ENCODE measurements at regions not wholly inside any gene's neighbourhood (a gene's known extent, or its start where the extent isn't known, plus 50 kb on each side); places are given as distances from the start of the nearest gene placed in this dataset.

DNA sequence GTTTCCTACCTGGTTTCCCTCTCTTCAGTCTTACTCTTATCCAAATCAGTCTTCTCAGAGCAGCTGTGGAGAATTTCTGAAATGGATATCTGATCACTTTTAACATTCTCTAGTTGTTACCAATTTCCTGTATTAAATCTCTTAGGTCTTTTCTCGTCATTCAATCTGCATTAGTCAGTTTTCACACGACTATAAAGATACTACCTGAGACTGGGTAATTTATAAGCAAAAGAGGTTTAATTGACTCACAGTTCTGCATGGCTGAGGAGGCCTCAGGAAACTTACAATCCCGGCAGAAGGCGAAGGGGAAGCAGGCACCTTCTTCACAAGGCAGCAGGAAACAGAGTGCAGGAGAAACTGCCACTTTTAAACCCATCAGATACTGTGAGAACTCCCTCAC lies 444.8 kb downstream of the GATA3 start:
- no peak for FAIRE-seq

DNA sequence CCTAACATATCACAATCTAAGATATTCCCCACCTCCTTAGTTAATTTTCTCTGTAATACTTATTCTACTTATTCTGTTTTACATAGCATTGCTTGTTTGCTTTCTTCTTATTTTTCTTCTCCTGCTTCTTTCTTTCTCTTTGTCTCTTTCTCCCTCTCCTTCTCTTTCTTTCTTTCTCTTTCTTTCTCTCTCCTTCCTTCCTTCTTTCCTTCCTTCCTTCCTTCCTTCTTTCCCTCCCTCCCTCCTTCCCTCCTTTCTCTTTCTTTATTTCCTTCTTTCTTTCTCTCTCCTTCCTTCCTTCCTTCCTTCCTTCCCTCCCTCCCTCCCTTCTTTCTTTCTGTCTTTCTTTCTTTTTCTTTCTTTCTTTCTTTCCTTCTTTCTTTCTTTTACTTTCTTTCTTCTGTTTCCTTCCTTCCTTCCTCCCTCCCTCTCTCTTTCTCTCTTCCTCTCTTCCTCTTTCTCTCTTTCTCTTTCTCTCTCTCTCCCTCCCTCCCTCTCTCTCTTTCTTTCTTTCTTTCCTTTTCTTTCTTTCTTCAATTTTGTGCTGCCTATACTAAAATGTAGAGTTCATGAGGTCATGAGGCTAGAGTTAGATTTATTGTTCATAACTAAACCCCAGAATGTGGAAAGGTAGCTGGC lies 445.4 kb downstream of the GATA3 start:
- no peak for FAIRE-seq

DNA sequence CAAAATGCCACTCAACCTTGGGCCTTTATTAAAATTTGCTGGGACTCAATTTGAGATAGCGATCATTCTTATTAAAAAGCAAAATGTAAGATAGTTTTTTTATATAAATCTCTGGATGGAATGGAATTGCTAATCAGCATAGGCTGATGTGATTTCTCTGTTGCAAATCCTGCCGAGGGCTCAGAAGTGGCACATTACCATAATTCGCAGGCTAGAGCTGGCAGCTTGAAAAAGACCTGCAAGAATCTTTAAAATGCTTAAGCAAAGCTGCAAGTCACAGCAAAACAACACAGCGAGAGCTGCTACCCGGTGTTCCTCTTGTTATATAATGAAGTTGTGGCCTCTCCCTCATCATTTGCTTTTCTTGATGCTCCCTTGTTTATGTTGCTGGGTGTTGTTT lies 448.1 kb downstream of the GATA3 start:
- no peak for FAIRE-seq

DNA sequence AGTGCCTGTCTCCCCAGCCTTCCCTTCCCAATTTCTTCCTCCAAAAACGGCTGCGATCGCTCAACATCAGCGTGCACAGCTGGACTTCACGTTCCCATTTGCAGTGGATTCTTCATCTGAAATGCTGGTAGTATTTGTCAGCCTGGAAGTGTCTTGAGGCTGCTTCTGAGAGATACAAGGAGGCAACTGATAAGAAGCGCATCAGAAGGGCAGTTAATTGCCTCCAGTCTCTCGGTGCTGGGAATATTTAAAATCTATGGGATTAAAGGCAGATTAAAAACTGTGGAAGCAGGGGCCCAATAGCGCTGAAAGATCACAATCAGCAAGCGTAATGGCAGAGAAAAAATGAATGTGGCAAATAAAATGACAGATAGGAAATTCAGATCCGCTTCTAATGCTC lies 450.0 kb downstream of the GATA3 start:
- no peak for FAIRE-seq

DNA sequence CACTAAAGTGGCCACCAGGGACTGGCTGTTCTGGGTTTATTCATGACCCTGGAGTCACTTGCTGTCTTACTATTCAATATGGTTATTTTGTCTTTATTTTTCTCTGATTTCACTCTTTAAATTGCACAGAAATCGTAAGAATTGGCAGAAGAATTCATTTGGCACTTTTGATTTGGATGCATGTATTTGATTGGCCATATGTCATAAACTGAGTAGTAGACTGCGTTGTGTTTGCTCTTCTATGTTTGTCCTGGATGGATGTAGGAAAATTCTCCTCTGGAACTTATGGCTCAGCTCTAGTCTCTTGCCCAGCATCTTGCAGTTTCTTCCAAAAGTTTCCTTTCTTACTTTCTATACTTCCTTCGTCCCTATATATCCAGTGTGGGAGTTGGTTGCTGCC lies 452.7 kb downstream of the GATA3 start:
- FAIRE-seq = no peak

DNA sequence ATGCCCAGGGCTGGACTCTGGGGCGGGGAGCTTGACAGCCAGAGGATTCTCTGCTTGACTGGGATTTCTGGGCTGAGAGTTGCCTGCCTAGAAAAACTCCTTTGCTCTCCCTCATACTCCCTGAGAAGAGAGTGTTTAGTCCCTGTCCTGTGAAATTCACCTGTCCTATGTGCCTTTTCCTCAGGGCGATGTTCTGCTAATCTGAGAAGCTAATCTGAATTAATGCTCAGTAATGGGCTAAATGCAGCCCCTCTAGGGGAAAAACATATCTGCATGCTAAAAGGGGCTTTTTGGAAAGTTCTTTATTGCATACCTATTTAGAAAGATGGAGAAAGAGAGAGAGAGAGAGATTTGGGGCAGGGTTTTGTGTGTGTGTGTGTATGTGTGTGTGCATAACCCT lies 454.4 kb downstream of the GATA3 start:
- no peak for FAIRE-seq

DNA sequence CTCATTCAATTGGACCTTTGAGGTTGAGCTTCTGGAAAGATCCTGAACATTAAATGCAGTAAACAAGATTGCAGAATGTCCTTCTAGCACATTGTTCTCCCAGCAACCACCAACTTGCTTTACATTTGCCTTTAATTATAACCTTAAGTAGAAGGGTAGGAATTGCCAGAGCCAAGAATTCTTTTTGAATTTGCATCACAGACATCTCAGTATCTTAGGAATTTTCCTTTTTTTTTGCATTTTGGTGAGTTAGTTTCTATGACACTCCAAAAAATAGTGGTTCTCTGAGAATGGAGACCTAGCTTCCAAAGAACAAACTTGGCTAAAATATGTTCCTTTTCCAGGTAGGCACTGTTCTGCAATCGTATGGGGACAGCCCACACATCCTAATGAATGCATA lies 456.0 kb downstream of the GATA3 start:
- FAIRE-seq = no peak

DNA sequence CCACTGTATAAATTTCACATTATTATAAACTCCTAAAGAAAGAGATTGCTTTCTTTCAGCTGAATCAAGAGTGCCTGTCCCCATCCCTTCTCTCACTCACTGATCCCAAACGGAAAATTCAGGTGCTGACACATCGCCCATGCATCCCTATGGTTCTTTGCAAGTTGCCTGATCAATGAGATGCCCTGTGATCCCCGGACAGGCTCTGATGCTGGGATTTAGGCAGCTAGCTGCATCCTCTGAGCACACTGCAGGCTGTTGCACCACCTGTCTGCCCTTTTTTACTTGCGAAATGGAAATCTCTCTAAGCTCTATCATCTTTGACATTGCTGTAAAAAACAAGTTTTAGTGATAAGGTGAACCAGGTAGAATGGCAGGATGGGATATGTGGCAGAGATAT lies 456.5 kb downstream of the GATA3 start:
- FAIRE-seq = no peak

DNA sequence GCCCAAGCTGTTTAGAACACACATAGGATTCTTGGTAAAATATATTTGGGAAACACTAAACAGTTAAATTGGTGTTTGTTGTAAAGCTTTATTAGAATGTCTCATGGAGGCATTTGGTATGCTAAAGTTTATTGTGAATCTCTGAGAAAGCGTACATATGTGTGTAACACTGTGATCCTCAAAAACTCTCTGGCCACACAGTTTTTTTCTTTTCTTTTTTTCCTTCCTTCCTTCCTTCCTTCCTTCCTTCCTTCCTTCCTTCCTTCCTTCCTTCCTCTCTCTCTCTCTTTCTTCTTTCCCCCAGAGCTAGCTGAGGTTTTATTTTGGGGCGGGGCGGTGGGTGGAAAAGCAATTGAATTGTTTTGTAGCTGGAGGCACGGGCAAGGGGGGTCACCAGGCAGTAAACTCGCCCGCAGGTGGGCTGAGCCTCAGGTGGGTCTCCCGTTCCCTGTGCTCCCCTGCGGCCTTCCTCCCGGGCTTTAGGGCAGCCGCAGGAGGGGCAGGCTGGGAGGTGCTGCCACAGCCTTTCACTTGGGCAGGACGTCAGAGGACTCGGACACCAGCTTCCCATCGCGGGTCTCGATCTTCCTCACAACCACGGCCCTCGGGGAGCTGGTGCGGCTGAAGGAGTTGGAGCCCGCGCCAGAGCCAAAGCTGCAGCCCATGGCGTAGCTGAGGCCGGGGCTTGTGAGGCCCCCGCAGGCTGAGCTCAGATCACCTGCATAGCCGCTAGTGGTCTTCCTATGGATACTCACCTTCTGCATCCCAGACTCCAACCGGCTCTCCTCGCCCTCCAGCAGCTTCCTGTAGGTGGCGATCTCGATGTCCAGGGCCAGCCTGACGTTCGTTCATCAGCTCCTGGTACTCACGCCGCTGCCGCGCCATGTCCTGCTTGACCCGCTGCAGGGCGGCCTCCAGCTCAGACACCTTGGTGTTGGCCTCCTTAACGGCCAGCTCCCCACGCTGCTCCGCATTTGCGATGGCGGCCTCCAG lies 459.0 kb downstream of the GATA3 start:
- no peak for FAIRE-seq

DNA sequence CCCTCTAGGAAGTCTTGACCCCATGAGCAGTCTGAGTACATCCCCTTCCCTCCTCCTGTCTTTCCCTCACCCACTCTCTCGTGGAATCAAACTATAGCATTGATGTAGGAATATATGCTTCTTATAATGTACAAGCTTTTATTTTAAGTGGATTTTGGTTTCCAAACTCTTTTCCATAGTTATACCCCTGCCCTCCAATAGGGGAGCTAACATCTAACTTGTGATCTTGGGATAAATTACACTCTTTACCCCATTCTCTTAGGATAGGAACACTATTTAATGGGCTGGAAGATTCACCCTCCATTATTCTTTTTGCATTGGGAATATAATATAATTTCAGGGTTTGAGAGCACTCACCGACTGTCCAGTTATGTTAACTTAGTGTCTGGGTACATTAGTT lies 465.9 kb downstream of the GATA3 start:
- no peak for FAIRE-seq

DNA sequence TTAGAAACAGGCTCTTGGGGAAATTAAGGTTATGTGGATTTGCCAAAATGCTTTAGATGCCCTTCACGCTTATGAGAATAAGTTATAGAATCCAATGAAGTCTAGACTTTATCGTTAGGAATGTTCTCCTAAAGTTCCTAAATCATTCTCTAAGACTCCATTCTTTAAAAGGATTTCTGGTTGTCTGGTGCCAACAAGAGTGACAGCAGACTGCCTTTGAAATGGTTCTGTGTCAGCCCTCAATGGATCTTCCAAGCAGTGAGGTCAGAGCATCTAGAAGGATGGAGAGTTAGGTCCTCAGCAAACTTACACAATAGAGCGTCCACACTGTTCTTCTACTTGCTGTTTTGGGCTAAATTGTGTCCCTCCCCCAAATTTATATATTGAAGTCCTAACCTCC lies 473.3 kb downstream of the GATA3 start:
- no peak for FAIRE-seq

DNA sequence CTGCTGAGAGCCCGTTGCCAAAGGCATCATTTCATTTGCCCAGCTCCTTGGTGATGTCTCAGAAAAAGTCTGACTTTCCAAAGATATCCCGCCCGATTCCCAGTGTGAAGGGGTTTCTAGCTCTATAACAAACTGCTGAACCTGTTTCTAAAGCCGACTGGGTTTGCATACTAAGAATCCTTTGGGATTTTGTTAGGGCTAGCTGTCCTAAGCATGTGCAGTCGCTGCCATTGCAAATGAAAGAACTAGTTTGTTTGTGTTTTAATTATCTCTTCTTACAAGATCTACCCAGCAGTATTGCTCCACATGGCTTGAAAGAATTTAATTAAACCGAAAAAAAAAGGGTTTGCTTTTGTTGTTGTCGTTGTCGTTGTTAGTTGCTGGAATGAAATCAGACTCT lies 476.6 kb downstream of the GATA3 start:
- no peak for FAIRE-seq

DNA sequence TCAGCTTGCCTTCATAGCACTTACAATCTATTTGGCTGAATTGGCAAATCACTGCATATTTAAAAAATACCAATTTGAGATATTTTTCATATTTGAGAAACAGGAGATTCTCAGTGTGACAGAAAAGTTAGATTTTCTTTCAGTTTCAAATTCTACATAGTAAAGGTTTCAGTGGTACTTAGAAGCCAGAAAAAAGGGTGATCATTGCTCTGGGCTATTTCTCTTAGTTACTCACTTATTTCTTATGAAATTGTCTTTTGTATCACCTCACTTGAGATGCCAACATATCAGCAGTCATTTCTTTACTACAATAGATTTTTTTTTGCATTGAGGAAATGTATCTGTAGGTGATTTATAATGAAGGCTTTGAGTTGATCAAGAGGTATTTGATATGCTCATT lies 478.2 kb downstream of the GATA3 start:
- no peak for FAIRE-seq

DNA sequence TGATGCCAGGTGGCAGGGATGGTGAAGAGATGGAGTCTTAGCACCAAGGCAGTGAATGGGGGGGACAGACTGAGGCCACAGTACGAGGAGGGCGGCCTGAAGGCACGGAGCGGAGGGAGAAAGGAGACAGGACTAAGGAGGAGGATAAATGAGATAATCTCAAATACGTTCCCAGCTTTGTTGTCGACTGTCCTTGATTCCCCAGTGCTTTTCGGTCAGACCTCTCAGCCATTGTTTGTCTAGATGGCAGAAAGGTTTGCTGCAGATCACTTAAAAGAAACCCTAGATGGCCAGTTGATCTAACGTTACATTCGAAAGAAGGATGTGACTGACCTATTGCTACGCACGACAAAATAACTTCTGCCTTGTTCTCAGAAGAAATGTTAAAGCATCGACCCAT lies 479.0 kb downstream of the GATA3 start:
- no peak for FAIRE-seq

DNA sequence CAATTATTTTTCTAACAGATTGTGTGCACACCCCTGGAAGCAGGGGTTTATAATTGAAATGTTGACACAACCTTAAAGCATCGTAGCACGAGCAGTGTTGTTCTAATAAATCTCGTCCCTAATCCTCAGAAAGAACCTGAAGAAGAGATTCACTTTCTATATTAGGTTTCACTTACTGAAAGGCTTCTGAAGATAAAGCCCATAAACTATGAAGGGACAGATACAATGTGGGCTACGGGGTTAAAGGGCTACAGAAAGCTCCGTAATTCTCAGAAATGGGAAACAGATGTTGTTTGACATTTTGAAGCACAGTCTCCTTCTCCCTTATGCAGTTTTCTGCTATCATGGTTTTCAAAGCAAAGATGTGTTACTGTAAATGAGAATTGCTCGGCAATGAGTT lies 479.6 kb downstream of the GATA3 start:
- FAIRE-seq = peak; percentile 68

DNA sequence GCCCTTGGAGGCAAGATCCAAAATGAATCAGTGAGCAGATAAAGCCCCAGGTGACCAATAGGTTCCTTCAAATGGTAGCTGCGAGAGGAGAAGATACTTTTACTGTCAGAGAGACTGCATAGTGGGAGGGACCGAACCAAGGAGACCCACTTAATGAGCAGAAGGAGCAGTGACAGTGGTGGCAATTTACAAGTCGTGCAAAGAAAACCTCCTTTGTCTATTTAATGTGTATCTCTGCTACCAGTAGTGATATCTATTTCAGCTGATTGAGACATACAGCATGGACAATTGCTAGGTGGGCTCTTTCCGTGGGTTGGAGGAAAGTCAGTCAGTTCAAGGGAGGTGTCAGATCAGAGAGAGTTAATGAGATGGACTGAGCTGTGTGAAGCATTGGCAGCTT lies 480.4 kb downstream of the GATA3 start:
- FAIRE-seq = no peak

DNA sequence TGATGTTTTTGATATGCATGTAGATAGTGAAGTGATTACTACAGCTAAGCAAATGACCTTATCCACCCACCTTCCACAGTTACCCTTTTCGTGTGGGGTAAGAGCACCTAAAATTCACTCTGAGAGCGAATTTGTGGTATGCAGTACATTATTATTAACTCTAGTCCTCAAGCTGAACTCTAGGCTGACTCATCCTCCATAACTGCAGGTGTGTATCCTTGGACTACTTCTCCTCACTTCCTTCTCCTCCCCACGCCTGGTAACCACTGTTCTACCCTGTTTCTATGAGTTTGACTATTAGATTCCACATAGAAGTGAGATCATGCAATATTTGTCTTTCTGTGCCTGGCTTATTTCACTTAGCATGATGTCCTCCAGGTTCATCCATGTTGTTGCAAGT lies 484.6 kb downstream of the GATA3 start:
- FAIRE-seq = no peak

DNA sequence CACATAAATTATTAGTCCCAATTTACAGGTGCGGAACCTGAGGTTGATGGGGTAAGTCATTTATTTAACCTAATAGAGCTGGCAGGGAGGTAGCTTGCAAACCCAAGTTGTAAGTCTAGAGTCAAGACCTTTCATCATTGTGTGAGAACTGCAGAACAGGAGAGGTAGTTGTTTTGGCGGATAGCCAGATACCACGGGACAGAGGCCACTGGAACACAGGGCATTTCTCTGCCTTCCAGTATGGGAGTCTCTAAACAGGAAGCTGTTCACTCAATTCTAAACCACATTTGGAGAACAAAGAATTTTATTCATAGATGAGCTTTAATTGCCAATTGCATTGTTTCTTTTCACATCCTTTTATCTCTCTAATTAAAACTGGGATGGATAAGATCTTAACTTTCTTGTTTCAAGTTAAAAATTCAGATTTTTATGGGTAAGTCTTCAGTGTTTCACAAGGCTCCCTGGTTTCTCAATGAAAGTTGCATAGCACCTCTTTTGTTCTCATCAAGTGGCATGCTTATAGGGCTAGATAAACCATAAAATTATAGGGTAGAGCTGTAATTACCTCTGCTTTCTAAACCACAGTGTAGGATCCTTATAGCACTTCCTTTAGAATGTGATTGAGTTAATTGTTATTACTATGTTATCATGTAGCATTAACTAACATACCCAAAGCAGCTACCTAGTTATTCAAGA lies 489.0 kb downstream of the GATA3 start:
- no peak for FAIRE-seq

DNA sequence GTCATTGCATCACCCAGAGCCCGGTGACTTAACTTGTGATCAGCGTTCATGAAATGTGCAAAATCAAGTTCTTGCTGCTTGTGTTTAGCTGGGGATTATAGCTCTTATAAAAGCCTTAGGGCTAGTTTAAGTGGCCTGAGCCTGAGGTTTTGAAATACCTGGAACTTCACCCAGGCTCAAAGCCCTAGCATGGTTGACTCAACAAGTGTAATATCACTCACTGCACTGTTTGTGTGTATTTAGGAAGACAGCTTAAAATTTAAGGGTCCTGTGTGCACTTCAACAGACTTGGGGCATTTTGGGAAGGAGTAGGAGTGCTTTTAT lies 489.5 kb downstream of the GATA3 start:
- FAIRE-seq = no peak

DNA sequence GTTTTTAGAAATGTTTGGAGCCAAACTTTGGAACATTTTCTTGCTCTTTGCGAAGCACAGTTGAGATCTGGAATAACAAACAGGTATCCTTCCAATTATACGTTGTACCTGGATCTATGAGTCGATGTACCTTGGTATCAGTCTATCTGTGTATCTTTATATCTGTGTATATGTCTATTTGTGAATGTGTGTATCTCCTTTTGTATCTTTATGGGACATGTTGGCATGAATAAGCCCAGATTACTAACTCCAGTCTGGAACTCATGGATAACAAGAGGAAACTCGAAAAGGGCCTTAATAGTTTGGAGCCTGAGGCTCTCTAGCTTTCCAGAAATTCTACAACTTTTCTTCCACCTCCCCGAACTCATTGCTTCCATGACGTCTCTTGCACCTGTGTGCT lies 490.0 kb downstream of the GATA3 start:
- FAIRE-seq = no peak

DNA sequence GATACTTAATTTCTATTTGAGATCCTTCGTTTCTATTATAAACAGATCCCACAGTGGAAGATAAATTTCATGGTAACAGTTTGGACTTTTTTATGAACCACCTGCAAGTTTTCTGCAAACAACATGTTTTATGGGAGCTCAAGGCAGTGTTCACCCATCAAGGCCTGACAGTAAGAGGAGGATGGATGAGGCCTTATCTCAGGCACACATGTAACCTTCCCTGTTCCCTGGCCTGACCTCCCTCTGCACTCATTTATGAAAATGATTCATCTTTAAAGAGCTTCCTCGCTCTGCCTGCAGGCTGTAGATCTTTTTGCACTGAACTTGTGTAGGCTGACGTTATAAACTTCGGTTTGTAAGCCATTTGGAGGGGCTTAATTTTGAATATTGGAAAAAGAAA lies 500.1 kb downstream of the GATA3 start:
- no peak for FAIRE-seq

DNA sequence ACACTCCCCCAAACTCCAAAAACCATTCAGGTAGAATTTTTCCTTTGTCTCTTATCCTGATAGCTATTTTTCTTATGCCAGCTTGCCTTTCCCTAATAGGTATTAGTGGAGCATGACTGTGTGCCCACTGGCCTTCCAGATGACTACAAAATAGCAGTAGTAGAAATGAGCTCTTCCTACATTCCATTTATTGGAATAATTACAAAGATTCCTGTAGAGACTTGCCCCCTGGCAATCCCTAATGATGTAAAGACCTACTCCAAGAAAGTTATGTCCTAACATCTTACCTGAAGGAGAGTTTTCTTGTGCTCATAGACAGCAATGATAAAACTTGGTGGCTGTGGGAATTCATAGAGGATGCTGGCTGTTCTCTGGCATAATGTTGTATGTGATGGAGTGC lies 501.8 kb downstream of the GATA3 start:
- FAIRE-seq = no peak

DNA sequence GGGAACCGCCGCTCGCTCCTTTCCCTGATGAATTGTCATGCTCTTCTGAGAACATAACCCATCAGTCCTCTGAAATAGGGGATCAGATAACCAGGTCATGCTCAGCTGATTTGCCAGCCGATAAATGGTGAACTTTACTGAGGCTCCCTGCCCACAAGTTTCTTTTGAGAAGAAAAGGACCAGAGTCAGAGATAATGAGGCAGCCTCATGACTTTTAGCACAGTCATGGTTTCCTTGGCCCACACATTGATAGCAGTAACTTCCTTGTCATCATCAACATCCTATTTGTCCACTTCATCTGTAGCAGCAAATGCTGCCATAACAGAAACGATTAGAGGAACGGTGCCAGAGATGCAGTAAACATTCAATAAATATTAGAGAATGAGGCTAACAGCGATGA lies 509.0 kb downstream of the GATA3 start:
- FAIRE-seq = no peak

DNA sequence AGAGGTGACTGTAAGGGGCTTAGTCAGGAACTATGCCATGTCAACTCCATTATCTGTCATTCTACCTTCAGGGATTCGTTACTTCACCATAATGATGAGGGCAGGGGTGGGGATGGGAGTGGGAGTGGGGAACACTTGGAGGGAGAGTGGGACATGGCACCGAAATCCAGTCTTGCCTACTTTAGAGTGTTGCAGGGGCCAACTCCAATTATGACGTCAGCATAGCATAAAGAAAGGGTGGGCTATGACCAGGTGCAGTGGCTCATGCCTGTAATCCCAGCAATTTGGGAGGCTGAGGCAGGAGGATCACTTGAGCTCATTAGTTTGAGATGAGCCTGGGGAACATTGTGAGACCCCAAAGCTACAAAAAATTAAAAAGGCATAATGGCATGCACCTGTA lies 512.2 kb downstream of the GATA3 start:
- FAIRE-seq = no peak
